Neural progenitor cell (in vitro differentiated cells): ENCODE measurements at regions not wholly inside any gene's neighbourhood (a gene's known extent, or its start where the extent isn't known, plus 50 kb on each side); places are given as distances from the start of the nearest gene placed in this dataset.

Experiments
- DNase-seq: peaks from one replicate; pipeline ENCODE4 v3.0.0-alpha.2; 2016; ENCODE audit warnings: low spot score
- H2AFZ ChIP-seq: fragments of 200-600 bp; sonication (generic); replicated peaks from 2 replicates; pipeline ENCODE4 v1.6.1; 2016; ENCODE audit warnings: antibody characterized with exemption
- H3F3A ChIP-seq: fragments of 200-600 bp; sonication (generic); 2 replicates; pipeline ENCODE4 v1.6.1; 2016; ENCODE audit warnings: antibody characterized with exemption, low read depth
- H3K27ac ChIP-seq: fragments of 200-600 bp; sonication (generic); 2 replicates; pipeline ENCODE4 v1.5.1; 2016; ENCODE audit warnings: mild to moderate bottlenecking
- H3K27me3 ChIP-seq: fragments of 200-600 bp; sonication (generic); 2 replicates; pipeline ENCODE4 v1.6.1; 2016; ENCODE audit warnings: mild to moderate bottlenecking, moderate library complexity
- H3K36me3 ChIP-seq: fragments of 200-600 bp; sonication (generic); 2 replicates; pipeline ENCODE4 v1.5.1; 2016
- H3K4me1 ChIP-seq: fragments of 200-600 bp; sonication (generic); 2 replicates; pipeline ENCODE4 v1.6.1; 2016; ENCODE audit warnings: mixed run types
- H3K4me2 ChIP-seq: fragments of 200-600 bp; sonication (generic); 2 replicates; pipeline ENCODE4 v1.6.1; 2016
- H3K4me3 ChIP-seq: fragments of 200-600 bp; sonication (generic); 2 replicates; pipeline ENCODE4 v1.5.1; 2016
- H3K79me2 ChIP-seq: fragments of 200-600 bp; sonication (generic); 2 replicates; pipeline ENCODE4 v1.6.1; 2016; ENCODE audit warnings: low read depth
- H3K9ac ChIP-seq: fragments of 200-600 bp; sonication (generic); 2 replicates; pipeline ENCODE4 v1.6.1; 2016
- H3K9me3 ChIP-seq: fragments of 200-600 bp; sonication (generic); 2 replicates; pipeline ENCODE4 v1.5.1; 2016; ENCODE audit warnings: low read depth
- H4K20me1 ChIP-seq: fragments of 200-600 bp; sonication (generic); 2 replicates; pipeline ENCODE4 v1.6.1; 2016; ENCODE audit warnings: low read depth
- H3K27ac Mint-ChIP-seq: 3 replicates; pipeline ENCODE4 v1.8.0; 2021; ENCODE audit warnings: mixed read lengths
- H3K27me3 Mint-ChIP-seq: 2 replicates; pipeline ENCODE4 v1.8.0; 2022; ENCODE audit warnings: low read depth, mild to moderate bottlenecking, inconsistent platforms, moderate library complexity, mixed read lengths; ENCODE audit not compliant: insufficient read depth
- H3K36me3 Mint-ChIP-seq: 3 replicates; pipeline ENCODE4 v1.8.0; 2021; ENCODE audit warnings: mixed read lengths
- H3K4me1 Mint-ChIP-seq: 3 replicates; pipeline ENCODE4 v1.8.0; 2021; ENCODE audit warnings: mixed read lengths
- H3K4me3 Mint-ChIP-seq: 3 replicates; pipeline ENCODE4 v1.8.0; 2021; ENCODE audit warnings: mild to moderate bottlenecking, moderate library complexity, mixed read lengths
- H3K9me3 Mint-ChIP-seq: 3 replicates; pipeline ENCODE4 v1.8.0; 2020; ENCODE audit warnings: mixed read lengths
- CTCF ChIP-seq: fragments of 200-600 bp; sonication (generic); IDR thresholded peaks from 2 replicates; pipeline ENCODE4 v1.5.1; 2017; ENCODE audit warnings: antibody characterized with exemption, mild to moderate bottlenecking
- EZH2 ChIP-seq: fragments of 200-600 bp; sonication (generic); IDR thresholded peaks from 2 replicates; pipeline ENCODE4 v1.6.1; 2017; ENCODE audit warnings: antibody characterized with exemption, mild to moderate bottlenecking, moderate library complexity
- EZH2phosphoT487 ChIP-seq: fragments of 200-600 bp; sonication (generic); IDR thresholded peaks from 2 replicates; pipeline ENCODE4 v1.6.1; 2017; ENCODE audit warnings: antibody characterized with exemption

- H3K9me3 ChIP-seq, result no peaks in the 10 kb centered on the region
- no peaks in the 10 kb centered on the region for H3K79me2 ChIP-seq
- Mint-ChIP-seq H3K27me3 (no peaks in the 10 kb centered on the region), H3K9me3 (no peaks in the 10 kb centered on the region), H3K4me1 (no peaks in the 10 kb centered on the region), H3K4me3 (no peak overlapping the region), H3K36me3 (no peaks in the 10 kb centered on the region), H3K27ac (no peak overlapping the region)
- H3K36me3 ChIP-seq, result no peaks in the 10 kb centered on the region
- no peaks in the 10 kb centered on the region for H3F3A ChIP-seq
- H2AFZ ChIP-seq, result no peak overlapping the region
- no peaks in the 10 kb centered on the region for H4K20me1 ChIP-seq
- H3K27me3 ChIP-seq, result no peaks in the 10 kb centered on the region
- H3K4me1 ChIP-seq, result no peaks in the 10 kb centered on the region
- H3K4me2 ChIP-seq, result no peak overlapping the region
- no peak overlapping the region for H3K4me3 ChIP-seq
- H3K9ac ChIP-seq, result no peak overlapping the region
- no peak overlapping the region for H3K27ac ChIP-seq
- no peak for DNase-seq
- TF ChIP-seq EZH2phosphoT487 (no peak), EZH2 (no peak), CTCF (no peak)
These were observed 265.3 kb upstream of the NXPH2 start for GRCh38 chr2:139045524-139045923.

- peaks cover 3% of the 10 kb centered on the region for H3K9me3 Mint-ChIP-seq
- peaks cover under 1% of the 10 kb centered on the region for H3K27me3 Mint-ChIP-seq
- no peaks in the 10 kb centered on the region for H3K4me1 Mint-ChIP-seq
These were observed 253.9 kb upstream of the NXPH2 start for GRCh38 chr2:139034064-139034463.

GRCh38 chr2:139033300-139033699 lies 253.1 kb upstream of the NXPH2 start:
- Histone ChIP-seq H3K4me3 (no peak overlapping the region), H3K4me1 (no peaks in the 10 kb centered on the region), H3K9me3 (no peaks in the 10 kb centered on the region), H3F3A (no peaks in the 10 kb centered on the region), H3K9ac (no peak overlapping the region), H3K4me2 (no peak overlapping the region), H3K27me3 (no peaks in the 10 kb centered on the region), H3K36me3 (no peaks in the 10 kb centered on the region), H4K20me1 (no peaks in the 10 kb centered on the region), H3K79me2 (no peaks in the 10 kb centered on the region), H2AFZ (no peak overlapping the region), H3K27ac (no peak overlapping the region)
- Mint-ChIP-seq H3K9me3 (peaks cover 3% of the 10 kb centered on the region), H3K4me3 (no peak overlapping the region), H3K36me3 (no peaks in the 10 kb centered on the region), H3K27ac (no peak overlapping the region), H3K4me1 (no peaks in the 10 kb centered on the region), H3K27me3 (peaks cover 2% of the 10 kb centered on the region)
- TF ChIP-seq EZH2phosphoT487, result no peak
- TF ChIP-seq EZH2, result no peak
- TF ChIP-seq CTCF, result no peak
- no peak for DNase-seq

More at GRCh38 chr2:139034064-139034463, 253.9 kb upstream of the NXPH2 start:
- Histone ChIP-seq H2AFZ (no peak overlapping the region), H3K9me3 (no peaks in the 10 kb centered on the region), H3K4me3 (no peak overlapping the region), H3K27me3 (no peaks in the 10 kb centered on the region), H3F3A (no peaks in the 10 kb centered on the region), H3K4me1 (no peaks in the 10 kb centered on the region), H3K79me2 (no peaks in the 10 kb centered on the region), H3K9ac (no peak overlapping the region), H3K27ac (no peak overlapping the region), H4K20me1 (no peaks in the 10 kb centered on the region), H3K36me3 (no peaks in the 10 kb centered on the region), H3K4me2 (no peak overlapping the region)
- H3K27ac Mint-ChIP-seq, result no peak overlapping the region
- no peak overlapping the region for H3K4me3 Mint-ChIP-seq
- no peak for TF ChIP-seq EZH2
- TF ChIP-seq EZH2phosphoT487, result no peak
- no peak for TF ChIP-seq CTCF
- no peaks in the 10 kb centered on the region for H3K36me3 Mint-ChIP-seq
- DNase-seq, result no peak

GRCh38 chr2:139031722-139032121 lies 251.5 kb upstream of the NXPH2 start:
- no peaks in the 10 kb centered on the region for H4K20me1 ChIP-seq
- H3K79me2 ChIP-seq, result no peaks in the 10 kb centered on the region
- Mint-ChIP-seq H3K9me3 (peaks cover 3% of the 10 kb centered on the region), H3K4me3 (no peak overlapping the region), H3K27me3 (peaks cover 2% of the 10 kb centered on the region), H3K4me1 (no peaks in the 10 kb centered on the region), H3K36me3 (no peaks in the 10 kb centered on the region), H3K27ac (peak overlapping the region; percentile 7)
- no peaks in the 10 kb centered on the region for H3K4me1 ChIP-seq
- H3F3A ChIP-seq, result no peaks in the 10 kb centered on the region
- H3K36me3 ChIP-seq, result no peaks in the 10 kb centered on the region
- H3K9me3 ChIP-seq, result no peaks in the 10 kb centered on the region
- H3K27ac ChIP-seq, result no peak overlapping the region
- TF ChIP-seq EZH2phosphoT487 (no peak), CTCF (peak; percentile 27)
- H3K27me3 ChIP-seq, result no peaks in the 10 kb centered on the region
- no peak overlapping the region for H3K4me3 ChIP-seq
- H3K4me2 ChIP-seq, result no peak overlapping the region
- H3K9ac ChIP-seq, result no peak overlapping the region
- peak overlapping the region; percentile 50 for H2AFZ ChIP-seq
- peak; percentile 19 for DNase-seq
